GM13976 (cell line): ENCODE measurements at regions not wholly inside any gene's neighbourhood (a gene's known extent, or its start where the extent isn't known, plus 50 kb on each side); places are given as distances from the start of the nearest gene placed in this dataset.

Source experiments
- DNase-seq: peaks from one replicate; pipeline ENCODE4 v3.0.0; 2012; ENCODE audit warnings: low spot score
- in situ Hi-C: fragments of 300-500 bp; cut with MboI; formaldehyde crosslinking; loops from one replicate; pipeline ENCODE4 v1.12.0; 2022; ENCODE audit warnings: low sequenced_read_pairs, mixed read lengths, inconsistent platforms; ENCODE audit not compliant: unreplicated experiment
- TF ChIP-seq, protein P1 (sequence below): IDR thresholded peaks from 2 replicates; pipeline ENCODE4 v1.5.1; 2012; ENCODE audit warnings: borderline replicate concordance, mild to moderate bottlenecking; ENCODE audit not compliant: insufficient read depth; ENCODE audit errors: extremely low read depth, missing control alignments, control extremely low read depth

DNA sequence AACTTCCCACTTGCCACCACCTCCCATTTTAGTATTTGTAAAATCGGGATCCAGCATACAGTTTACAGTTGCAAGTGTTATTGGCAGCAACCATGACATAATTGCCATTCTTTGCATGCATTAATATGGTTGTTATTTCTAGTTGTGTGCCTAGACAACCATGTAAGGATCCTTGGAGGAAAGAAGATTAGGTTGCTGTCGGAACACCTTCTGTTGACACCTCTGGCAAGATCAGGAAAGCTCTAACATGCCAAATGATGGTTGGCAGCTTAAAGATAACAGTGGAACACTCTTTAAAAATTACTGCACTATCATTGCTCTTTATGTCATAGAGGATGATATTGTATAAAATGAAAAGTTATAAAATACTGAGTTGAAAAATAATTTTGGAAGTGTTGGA lies 313.5 kb upstream of the RARB start:
- DNase-seq: no peak
- TF ChIP-seq, protein P1, sequence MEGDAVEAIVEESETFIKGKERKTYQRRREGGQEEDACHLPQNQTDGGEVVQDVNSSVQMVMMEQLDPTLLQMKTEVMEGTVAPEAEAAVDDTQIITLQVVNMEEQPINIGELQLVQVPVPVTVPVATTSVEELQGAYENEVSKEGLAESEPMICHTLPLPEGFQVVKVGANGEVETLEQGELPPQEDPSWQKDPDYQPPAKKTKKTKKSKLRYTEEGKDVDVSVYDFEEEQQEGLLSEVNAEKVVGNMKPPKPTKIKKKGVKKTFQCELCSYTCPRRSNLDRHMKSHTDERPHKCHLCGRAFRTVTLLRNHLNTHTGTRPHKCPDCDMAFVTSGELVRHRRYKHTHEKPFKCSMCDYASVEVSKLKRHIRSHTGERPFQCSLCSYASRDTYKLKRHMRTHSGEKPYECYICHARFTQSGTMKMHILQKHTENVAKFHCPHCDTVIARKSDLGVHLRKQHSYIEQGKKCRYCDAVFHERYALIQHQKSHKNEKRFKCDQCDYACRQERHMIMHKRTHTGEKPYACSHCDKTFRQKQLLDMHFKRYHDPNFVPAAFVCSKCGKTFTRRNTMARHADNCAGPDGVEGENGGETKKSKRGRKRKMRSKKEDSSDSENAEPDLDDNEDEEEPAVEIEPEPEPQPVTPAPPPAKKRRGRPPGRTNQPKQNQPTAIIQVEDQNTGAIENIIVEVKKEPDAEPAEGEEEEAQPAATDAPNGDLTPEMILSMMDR: no peak
- in situ Hi-C loops: no loop called here

DNA sequence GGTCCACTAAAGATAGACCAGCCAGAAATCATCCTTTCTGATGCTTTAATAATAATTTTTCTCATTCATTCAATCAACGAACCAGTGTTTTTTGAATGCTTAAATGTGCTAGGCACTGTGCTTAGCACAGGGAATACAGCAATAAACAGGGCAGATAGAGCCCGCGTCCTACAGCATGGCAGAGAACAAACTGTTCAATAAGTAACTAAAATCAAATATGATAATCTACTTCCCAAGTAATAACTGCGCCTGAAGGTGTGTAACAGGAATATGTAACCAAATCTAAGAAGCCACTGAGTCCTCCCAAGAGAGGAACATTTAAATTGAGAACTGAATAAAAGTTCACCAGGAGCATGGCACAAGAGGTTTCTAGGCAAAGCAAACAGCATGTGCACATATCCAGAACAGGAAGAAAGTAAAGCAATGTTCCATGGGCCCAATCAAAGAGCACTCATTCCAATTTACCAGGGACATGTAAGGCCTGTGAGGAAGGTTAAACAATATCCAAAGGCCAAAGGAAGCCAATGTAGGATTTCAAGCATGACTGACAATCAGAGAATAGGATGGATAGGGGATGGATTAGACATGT lies 311.0 kb upstream of the RARB start:
- TF ChIP-seq, protein P1: no peak
- no peak for DNase-seq
- in situ Hi-C loops: no loop called here

GRCh38 chr3:25119682-25120081 lies 308.4 kb upstream of the RARB start:
- DNase-seq: no peak
- in situ Hi-C loops: no loop called here
- TF ChIP-seq, protein P1: no peak

DNA sequence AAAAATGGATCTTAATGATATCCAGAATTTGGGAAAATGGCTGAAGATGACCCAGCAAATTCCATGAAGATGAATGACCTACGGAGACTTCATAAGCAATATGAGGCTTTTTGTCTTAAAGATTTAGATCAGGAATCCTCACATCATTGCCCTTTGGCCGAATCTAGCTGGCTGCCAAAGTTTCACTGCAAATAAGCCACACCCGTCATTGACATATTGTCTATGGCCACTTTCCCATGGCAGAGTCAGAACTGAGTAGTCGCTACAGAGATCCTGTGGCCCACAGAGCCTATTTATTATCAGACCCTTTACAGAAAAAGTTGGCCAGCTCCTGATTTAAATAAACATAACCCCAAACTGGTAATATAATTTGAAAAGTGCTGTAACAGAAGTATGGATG lies 307.4 kb upstream of the RARB start:
- no peak for DNase-seq
- in situ Hi-C loops: no loop called here
- TF ChIP-seq, protein P1: no peak

- in situ Hi-C loops: no loop called here
- DNase-seq: no peak
- TF ChIP-seq, protein P1: no peak
Observed at GRCh38 chr3:25125201-25125600, 302.9 kb upstream of the RARB start.

GRCh38 chr3:25128735-25129134 lies 299.3 kb upstream of the RARB start:
- TF ChIP-seq, protein P1: no peak
- no peak for DNase-seq
- in situ Hi-C loops: no loop called here
